Upper lobe of left lung (tissue), 4 donors: ENCODE measurements at regions not wholly inside any gene's neighbourhood (a gene's known extent, or its start where the extent isn't known, plus 50 kb on each side); places are given as distances from the start of the nearest gene placed in this dataset.

Experiments used
- POLR2A ChIP-seq, 4 donors: fragments of 450-650 bp; IDR thresholded peaks; one replicate each; pipeline ENCODE4 v1.5.1; 2016 to 2017; ENCODE audit warnings: antibody characterized with exemption in 4 of 4, mild to moderate bottlenecking in 2 of 4
- POLR2AphosphoS5 ChIP-seq, 2 donors: sonication (generic); formaldehyde crosslinking; IDR thresholded peaks; one replicate each; pipeline ENCODE4 v1.5.1; 2017; ENCODE audit warnings: antibody characterized with exemption in 2 of 2
- TF ChIP-seq, protein P1 (sequence below), 6 experiments: fragments of 450-650 bp in 4 of 6; fragments of 200-600 bp in 2 of 6; sonication (generic) in 2 of 6; IDR thresholded peaks; one replicate each; pipeline ENCODE4 v1.5.1; 2016 to 2019; ENCODE audit warnings: antibody characterized with exemption in 6 of 6

GRCh38 chr12:126889501-126889900 lies 1377.5 kb upstream of the TMEM132C start:
- TF ChIP-seq, protein P1, sequence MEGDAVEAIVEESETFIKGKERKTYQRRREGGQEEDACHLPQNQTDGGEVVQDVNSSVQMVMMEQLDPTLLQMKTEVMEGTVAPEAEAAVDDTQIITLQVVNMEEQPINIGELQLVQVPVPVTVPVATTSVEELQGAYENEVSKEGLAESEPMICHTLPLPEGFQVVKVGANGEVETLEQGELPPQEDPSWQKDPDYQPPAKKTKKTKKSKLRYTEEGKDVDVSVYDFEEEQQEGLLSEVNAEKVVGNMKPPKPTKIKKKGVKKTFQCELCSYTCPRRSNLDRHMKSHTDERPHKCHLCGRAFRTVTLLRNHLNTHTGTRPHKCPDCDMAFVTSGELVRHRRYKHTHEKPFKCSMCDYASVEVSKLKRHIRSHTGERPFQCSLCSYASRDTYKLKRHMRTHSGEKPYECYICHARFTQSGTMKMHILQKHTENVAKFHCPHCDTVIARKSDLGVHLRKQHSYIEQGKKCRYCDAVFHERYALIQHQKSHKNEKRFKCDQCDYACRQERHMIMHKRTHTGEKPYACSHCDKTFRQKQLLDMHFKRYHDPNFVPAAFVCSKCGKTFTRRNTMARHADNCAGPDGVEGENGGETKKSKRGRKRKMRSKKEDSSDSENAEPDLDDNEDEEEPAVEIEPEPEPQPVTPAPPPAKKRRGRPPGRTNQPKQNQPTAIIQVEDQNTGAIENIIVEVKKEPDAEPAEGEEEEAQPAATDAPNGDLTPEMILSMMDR (IDR thresholded peaks at IDR 0.05): no peak
- no peak for TF ChIP-seq POLR2AphosphoS5 (IDR thresholded peaks at IDR 0.05)
- no peak for TF ChIP-seq POLR2A (IDR thresholded peaks at IDR 0.05)
